ENCODE measurements at regions not wholly inside any gene's neighbourhood (a gene's known extent, or its start where the extent isn't known, plus 50 kb on each side); places are given as distances from the start of the nearest gene placed in this dataset.

- no peaks in the 10 kb centered on the region for H3K27me3 ChIP-seq (ENCODE audit: insufficient read depth, low read length, poor library complexity)
- no peak overlapping the region for H3K9ac ChIP-seq (ENCODE audit: low read depth, low read length)
- ATAC-seq (ENCODE audit: insufficient read depth, low read depth) (no peak), DNase-seq (no peak)
- no peaks in the 10 kb centered on the region for H3K36me3 ChIP-seq (ENCODE audit: insufficient read depth, low read length)
- no peaks in the 10 kb centered on the region for H3K4me1 ChIP-seq (ENCODE audit: insufficient read depth, low read length)
- no peaks in the 10 kb centered on the region for H4K20me1 ChIP-seq (ENCODE audit: insufficient read depth, low read length)
- TF ChIP-seq EZH2 (IDR thresholded peaks at IDR 0.05; ENCODE audit: borderline replicate concordance, low read depth, low read length, severe bottlenecking): no peak
- no peak for TF ChIP-seq CTCF (IDR thresholded peaks at IDR 0.05; ENCODE audit: borderline replicate concordance, extremely low read depth, low read length, poor library complexity, severe bottlenecking)
- H3K4me2 ChIP-seq (ENCODE audit: insufficient read depth, low read length): no peak overlapping the region
- H3K27ac ChIP-seq (ENCODE audit: low read length): no peak overlapping the region
- no peaks in the 10 kb centered on the region for H3K9me3 ChIP-seq (ENCODE audit: insufficient read depth, low read length, severe bottlenecking)
- no peaks in the 10 kb centered on the region for H3K79me2 ChIP-seq (ENCODE audit: insufficient read depth, low read length)
- H3K4me3 ChIP-seq (ENCODE audit: low read depth in 1 of 2, low read length in 2 of 2): no peak overlapping the region
- no peak overlapping the region for H2AFZ ChIP-seq (ENCODE audit: low read depth, low read length)
Observed at GRCh38 chr4:184952522-184952921, 65.8 kb upstream of the HELT start.

- H3K9me3 ChIP-seq (ENCODE audit: insufficient read depth, low read length, severe bottlenecking): no peaks in the 10 kb centered on the region
- DNase-seq (no peak), ATAC-seq (ENCODE audit: insufficient read depth, low read depth) (no peak)
- H3K27ac ChIP-seq (ENCODE audit: low read length): no peak overlapping the region
- TF ChIP-seq CTCF (IDR thresholded peaks at IDR 0.05; ENCODE audit: borderline replicate concordance, extremely low read depth, low read length, poor library complexity, severe bottlenecking) (no peak), EZH2 (IDR thresholded peaks at IDR 0.05; ENCODE audit: borderline replicate concordance, low read depth, low read length, severe bottlenecking) (no peak)
- no peaks in the 10 kb centered on the region for H3K36me3 ChIP-seq (ENCODE audit: insufficient read depth, low read length)
- no peaks in the 10 kb centered on the region for H3K4me1 ChIP-seq (ENCODE audit: insufficient read depth, low read length)
- no peaks in the 10 kb centered on the region for H3K27me3 ChIP-seq (ENCODE audit: insufficient read depth, low read length, poor library complexity)
- H3K4me3 ChIP-seq (ENCODE audit: low read depth in 1 of 2, low read length in 2 of 2): no peak overlapping the region
- no peak overlapping the region for H2AFZ ChIP-seq (ENCODE audit: low read depth, low read length)
- H4K20me1 ChIP-seq (ENCODE audit: insufficient read depth, low read length): no peaks in the 10 kb centered on the region
- no peak overlapping the region for H3K9ac ChIP-seq (ENCODE audit: low read depth, low read length)
- no peak overlapping the region for H3K4me2 ChIP-seq (ENCODE audit: insufficient read depth, low read length)
- no peaks in the 10 kb centered on the region for H3K79me2 ChIP-seq (ENCODE audit: insufficient read depth, low read length)
Observed at GRCh38 chr4:184953421-184953945, 64.8 kb upstream of the HELT start.

- TF ChIP-seq CTCF (IDR thresholded peaks at IDR 0.05; ENCODE audit: borderline replicate concordance, extremely low read depth, low read length, poor library complexity, severe bottlenecking) (no peak), EZH2 (IDR thresholded peaks at IDR 0.05; ENCODE audit: borderline replicate concordance, low read depth, low read length, severe bottlenecking) (no peak)
- Histone ChIP-seq H3K27me3 (ENCODE audit: insufficient read depth, low read length, poor library complexity) (no peaks in the 10 kb centered on the region), H3K4me3 (ENCODE audit: low read depth in 1 of 2, low read length in 2 of 2) (no peak overlapping the region), H3K36me3 (ENCODE audit: insufficient read depth, low read length) (no peaks in the 10 kb centered on the region), H3K79me2 (ENCODE audit: insufficient read depth, low read length) (no peaks in the 10 kb centered on the region), H3K4me2 (ENCODE audit: insufficient read depth, low read length) (no peak overlapping the region), H3K27ac (ENCODE audit: low read length) (no peak overlapping the region), H3K4me1 (ENCODE audit: insufficient read depth, low read length) (no peaks in the 10 kb centered on the region), H3K9ac (ENCODE audit: low read depth, low read length) (no peak overlapping the region), H4K20me1 (ENCODE audit: insufficient read depth, low read length) (no peaks in the 10 kb centered on the region), H2AFZ (ENCODE audit: low read depth, low read length) (no peak overlapping the region), H3K9me3 (ENCODE audit: insufficient read depth, low read length, severe bottlenecking) (no peaks in the 10 kb centered on the region)
- DNase-seq (no peak), ATAC-seq (ENCODE audit: insufficient read depth, low read depth) (no peak)
Observed at GRCh38 chr4:184953971-184954370, 64.3 kb upstream of the HELT start.

- DNase-seq (no peak), ATAC-seq (ENCODE audit: insufficient read depth, low read depth) (no peak)
- no peaks in the 10 kb centered on the region for H3K79me2 ChIP-seq (ENCODE audit: insufficient read depth, low read length)
- H3K9me3 ChIP-seq (ENCODE audit: insufficient read depth, low read length, severe bottlenecking): no peaks in the 10 kb centered on the region
- H3K4me2 ChIP-seq (ENCODE audit: insufficient read depth, low read length): no peak overlapping the region
- H3K27me3 ChIP-seq (ENCODE audit: insufficient read depth, low read length, poor library complexity): no peaks in the 10 kb centered on the region
- no peak overlapping the region for H2AFZ ChIP-seq (ENCODE audit: low read depth, low read length)
- H3K4me3 ChIP-seq (ENCODE audit: low read depth in 1 of 2, low read length in 2 of 2): no peak overlapping the region
- H3K4me1 ChIP-seq (ENCODE audit: insufficient read depth, low read length): no peaks in the 10 kb centered on the region
- H3K9ac ChIP-seq (ENCODE audit: low read depth, low read length): no peak overlapping the region
- no peak overlapping the region for H3K27ac ChIP-seq (ENCODE audit: low read length)
- no peaks in the 10 kb centered on the region for H4K20me1 ChIP-seq (ENCODE audit: insufficient read depth, low read length)
- H3K36me3 ChIP-seq (ENCODE audit: insufficient read depth, low read length): no peaks in the 10 kb centered on the region
- no peak for TF ChIP-seq EZH2 (IDR thresholded peaks at IDR 0.05; ENCODE audit: borderline replicate concordance, low read depth, low read length, severe bottlenecking)
- no peak for TF ChIP-seq CTCF (IDR thresholded peaks at IDR 0.05; ENCODE audit: borderline replicate concordance, extremely low read depth, low read length, poor library complexity, severe bottlenecking)
Observed at GRCh38 chr4:184954482-184954881, 63.8 kb upstream of the HELT start.

Data from DND-41 (cell line).